Fibroblast of pulmonary artery (primary cell): ENCODE measurements at regions not wholly inside any gene's neighbourhood (a gene's known extent, or its start where the extent isn't known, plus 50 kb on each side); places are given as distances from the start of the nearest gene placed in this dataset.

Experiments
- DNase-seq: peaks from one replicate; pipeline ENCODE4 v3.0.0-alpha.2; 2010; ENCODE audit warnings: low read depth
- H3K4me3 ChIP-seq: replicated peaks from 2 replicates; pipeline ENCODE4 v1.5.1; 2011; ENCODE audit warnings: low read depth, mild to moderate bottlenecking, control low read depth, low read length, moderate library complexity
- CTCF ChIP-seq: IDR thresholded peaks from 2 replicates; pipeline ENCODE4 v1.5.1; 2011; ENCODE audit warnings: mild to moderate bottlenecking, control low read depth, low read length, inconsistent platforms; ENCODE audit errors: missing control alignments

- H3K4me3 ChIP-seq: no peak overlapping the region
- TF ChIP-seq CTCF: no peak
- DNase-seq: no peak
These were observed 234.6 kb upstream of the TAS2R1 start for GRCh38 chr5:9864791-9865190.

- DNase-seq: no peak
- no peak overlapping the region for H3K4me3 ChIP-seq
- TF ChIP-seq CTCF: no peak
These were observed 233.3 kb upstream of the TAS2R1 start for GRCh38 chr5:9863486-9863885.

- DNase-seq: no peak
- no peak for TF ChIP-seq CTCF
- H3K4me3 ChIP-seq: no peak overlapping the region
These were observed 231.6 kb upstream of the TAS2R1 start for GRCh38 chr5:9861666-9862256.

- TF ChIP-seq CTCF: no peak
- no peak overlapping the region for H3K4me3 ChIP-seq
These were observed 229.7 kb upstream of the TAS2R1 start for GRCh38 chr5:9859808-9860207.

GRCh38 chr5:9858043-9858442, 227.9 kb upstream of the TAS2R1 start:
- DNase-seq: no peak
- TF ChIP-seq CTCF: no peak

More at GRCh38 chr5:9859808-9860207, 229.7 kb upstream of the TAS2R1 start:
- no peak for DNase-seq

GRCh38 chr5:9853309-9853708, 223.2 kb upstream of the TAS2R1 start:
- no peak for DNase-seq
- TF ChIP-seq CTCF: no peak
- no peak overlapping the region for H3K4me3 ChIP-seq

More at GRCh38 chr5:9858043-9858442, 227.9 kb upstream of the TAS2R1 start:
- H3K4me3 ChIP-seq: no peak overlapping the region

GRCh38 chr5:9852671-9853070, 222.5 kb upstream of the TAS2R1 start:
- TF ChIP-seq CTCF: no peak
- no peak for DNase-seq
- no peak overlapping the region for H3K4me3 ChIP-seq
